GM06990 (cell line): ENCODE measurements at regions not wholly inside any gene's neighbourhood (a gene's known extent, or its start where the extent isn't known, plus 50 kb on each side); places are given as distances from the start of the nearest gene placed in this dataset.

Source experiments
- DNase-seq: peaks from one replicate; pipeline ENCODE4 v3.0.0-alpha.2; 2011; ENCODE audit not compliant: insufficient read length; ENCODE audit errors: extremely low read depth
- H3K27me3 ChIP-seq: replicated peaks from 2 replicates; pipeline ENCODE4 v1.6.0; 2011; ENCODE audit warnings: low read length; ENCODE audit not compliant: control insufficient read depth, insufficient read depth
- H3K36me3 ChIP-seq: 2 replicates; pipeline ENCODE4 v1.5.1; 2011; ENCODE audit warnings: low read length; ENCODE audit not compliant: control insufficient read depth, insufficient read depth
- H3K4me3 ChIP-seq: replicated peaks from 2 replicates; pipeline ENCODE4 v1.5.1; 2011; ENCODE audit warnings: low read depth, mild to moderate bottlenecking, control low read depth, low read length
- TF ChIP-seq, protein P1 (sequence below): IDR thresholded peaks from 2 replicates; pipeline ENCODE4 v1.5.1; 2011; ENCODE audit warnings: low read length, control low read depth, mild to moderate bottlenecking, inconsistent platforms; ENCODE audit not compliant: insufficient read depth, poor library complexity, severe bottlenecking

DNA sequence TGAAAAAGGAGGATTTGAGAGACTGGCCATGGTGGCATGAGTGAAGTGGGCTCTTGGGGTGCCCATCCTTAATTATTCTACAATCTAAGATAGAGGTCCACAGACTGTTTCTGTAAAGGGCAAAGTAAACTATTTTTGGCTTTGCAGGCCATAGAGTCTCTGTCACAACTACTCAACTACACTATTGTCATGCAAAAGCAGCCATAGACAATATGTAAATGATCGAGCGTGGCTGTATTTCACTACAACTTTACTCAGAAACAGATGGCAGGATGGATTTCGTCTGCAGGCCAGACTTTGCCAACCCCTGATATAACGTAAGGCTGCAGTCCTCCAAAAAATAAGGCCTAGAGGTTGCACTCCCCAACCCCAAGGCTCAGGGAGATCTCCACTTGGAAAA, 58.2 kb upstream of the NAA20 start:
- Histone ChIP-seq H3K27me3 (no peaks in the 10 kb centered on the region), H3K4me3 (no peak overlapping the region), H3K36me3 (no peaks in the 10 kb centered on the region)
- TF ChIP-seq, protein P1, sequence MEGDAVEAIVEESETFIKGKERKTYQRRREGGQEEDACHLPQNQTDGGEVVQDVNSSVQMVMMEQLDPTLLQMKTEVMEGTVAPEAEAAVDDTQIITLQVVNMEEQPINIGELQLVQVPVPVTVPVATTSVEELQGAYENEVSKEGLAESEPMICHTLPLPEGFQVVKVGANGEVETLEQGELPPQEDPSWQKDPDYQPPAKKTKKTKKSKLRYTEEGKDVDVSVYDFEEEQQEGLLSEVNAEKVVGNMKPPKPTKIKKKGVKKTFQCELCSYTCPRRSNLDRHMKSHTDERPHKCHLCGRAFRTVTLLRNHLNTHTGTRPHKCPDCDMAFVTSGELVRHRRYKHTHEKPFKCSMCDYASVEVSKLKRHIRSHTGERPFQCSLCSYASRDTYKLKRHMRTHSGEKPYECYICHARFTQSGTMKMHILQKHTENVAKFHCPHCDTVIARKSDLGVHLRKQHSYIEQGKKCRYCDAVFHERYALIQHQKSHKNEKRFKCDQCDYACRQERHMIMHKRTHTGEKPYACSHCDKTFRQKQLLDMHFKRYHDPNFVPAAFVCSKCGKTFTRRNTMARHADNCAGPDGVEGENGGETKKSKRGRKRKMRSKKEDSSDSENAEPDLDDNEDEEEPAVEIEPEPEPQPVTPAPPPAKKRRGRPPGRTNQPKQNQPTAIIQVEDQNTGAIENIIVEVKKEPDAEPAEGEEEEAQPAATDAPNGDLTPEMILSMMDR = no peak
- DNase-seq = no peak

DNA sequence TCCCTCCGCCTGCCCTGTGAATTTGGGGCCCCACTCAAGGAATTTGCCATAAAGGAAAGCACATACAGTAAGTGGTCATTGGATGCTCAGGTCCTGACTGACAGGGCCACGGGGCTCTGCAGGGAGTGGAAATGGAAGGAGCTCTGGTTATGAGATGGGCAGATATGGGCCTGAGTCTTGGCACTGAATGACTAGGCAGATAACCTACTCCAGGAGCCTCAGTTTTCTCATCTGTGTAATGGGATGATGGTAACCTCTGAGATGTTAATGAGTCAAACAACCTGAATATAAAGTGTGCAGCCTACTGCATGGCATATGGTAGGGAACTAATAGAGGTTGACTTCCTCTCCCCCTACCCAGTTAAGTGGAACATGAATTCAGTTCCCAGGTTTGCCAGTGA, 56.4 kb upstream of the NAA20 start:
- DNase-seq = no peak
- no peaks in the 10 kb centered on the region for H3K36me3 ChIP-seq
- no peak overlapping the region for H3K4me3 ChIP-seq
- H3K27me3 ChIP-seq = no peaks in the 10 kb centered on the region
- TF ChIP-seq, protein P1 = no peak

DNA sequence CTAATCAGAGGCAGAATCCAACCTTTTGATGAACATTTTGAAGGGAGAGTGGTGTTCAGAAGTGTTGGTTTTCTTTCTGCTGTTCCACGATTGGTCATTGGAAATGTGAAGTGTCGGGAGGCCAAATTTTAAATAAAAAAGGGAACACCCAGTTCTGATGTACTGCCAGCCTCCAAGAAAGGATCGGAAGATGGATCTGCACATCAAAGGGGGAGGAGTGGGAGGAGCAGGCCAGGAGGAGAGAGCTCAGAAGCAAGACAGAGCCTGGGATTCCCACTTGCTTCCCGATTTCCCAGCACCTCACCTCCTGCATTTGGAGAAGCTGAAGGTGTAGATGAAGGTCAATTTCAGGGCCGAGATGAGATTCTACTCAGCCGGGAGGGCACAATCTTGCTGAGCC, 55.9 kb upstream of the NAA20 start:
- H3K27me3 ChIP-seq = no peaks in the 10 kb centered on the region
- TF ChIP-seq, protein P1 = no peak
- no peak for DNase-seq

DNA sequence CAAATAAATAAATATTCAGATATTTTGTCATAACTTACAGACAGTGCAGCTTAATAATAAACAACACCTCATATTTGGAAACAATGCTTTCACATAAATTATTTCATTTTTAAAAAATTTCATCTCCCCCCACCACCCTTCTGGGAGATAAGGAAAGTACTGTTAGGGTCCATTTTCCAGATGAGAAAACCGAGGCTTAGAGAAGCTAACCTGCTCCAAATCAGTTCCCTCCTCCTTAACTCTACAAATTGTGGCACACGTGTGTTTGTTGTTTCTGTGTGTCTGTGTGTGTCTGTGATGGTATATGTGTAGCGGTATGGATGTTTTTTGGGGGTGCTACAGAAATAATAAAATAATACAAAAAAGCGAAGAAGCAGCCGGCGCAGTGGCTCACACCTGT, 54.2 kb upstream of the NAA20 start:
- Histone ChIP-seq H3K27me3 (no peaks in the 10 kb centered on the region), H3K36me3 (no peaks in the 10 kb centered on the region), H3K4me3 (no peak overlapping the region)
- no peak for DNase-seq
- TF ChIP-seq, protein P1 = no peak

More for the DNA sequence above, 55.9 kb upstream of the NAA20 start:
- Histone ChIP-seq H3K36me3 (no peaks in the 10 kb centered on the region), H3K4me3 (no peak overlapping the region)

DNA sequence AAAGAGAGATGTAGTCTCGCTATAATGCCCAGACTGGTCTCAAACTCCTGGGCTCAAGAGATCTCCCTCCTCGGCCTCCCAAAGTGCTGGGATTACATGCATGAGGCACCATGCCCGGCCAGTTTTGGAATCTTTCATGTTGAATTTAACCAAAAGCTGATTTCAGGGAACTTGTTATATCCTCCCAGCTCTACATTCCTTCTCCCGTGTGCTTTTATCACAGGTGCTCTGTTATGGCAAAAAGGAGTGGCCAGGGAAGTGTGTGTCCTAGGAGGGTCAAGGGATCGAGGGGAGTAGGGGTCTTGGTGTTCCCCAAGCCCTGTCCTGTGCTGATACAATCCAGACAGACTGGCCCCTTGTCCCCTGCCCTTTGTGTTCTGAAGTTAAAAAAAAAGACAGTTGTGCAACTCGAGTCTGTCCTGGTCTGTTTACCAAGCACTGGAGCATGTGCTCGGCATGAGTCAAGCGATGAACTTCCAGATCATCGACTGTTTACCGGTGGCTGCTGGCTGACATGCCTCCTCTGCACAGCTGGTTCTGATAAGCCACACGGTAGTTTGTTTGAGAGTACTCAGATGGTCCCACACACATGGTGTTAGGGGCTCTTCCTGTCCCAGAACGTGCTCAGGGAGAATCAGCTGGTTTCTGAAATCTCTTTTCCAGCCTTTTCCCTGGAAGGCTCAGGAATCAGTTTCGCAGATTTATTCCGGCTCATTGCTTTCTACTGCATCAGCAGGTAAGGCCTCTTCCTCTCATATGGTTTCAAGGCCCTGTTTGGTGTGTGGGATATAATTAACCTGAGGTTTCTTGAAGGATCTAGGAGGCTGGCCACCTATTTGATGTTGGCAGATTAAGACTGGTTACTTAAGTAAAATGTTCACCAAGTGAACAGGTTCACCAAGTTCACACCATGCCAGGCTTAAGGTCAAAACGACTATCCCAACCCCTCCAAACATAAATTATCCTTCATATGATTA, 52.6 kb upstream of the NAA20 start:
- TF ChIP-seq, protein P1 = no peak
- Histone ChIP-seq H3K27me3 (no peaks in the 10 kb centered on the region), H3K36me3 (no peaks in the 10 kb centered on the region), H3K4me3 (no peak overlapping the region)
- no peak for DNase-seq
